Fibroblast of lung (primary cell): ENCODE measurements at regions not wholly inside any gene's neighbourhood (a gene's known extent, or its start where the extent isn't known, plus 50 kb on each side); places are given as distances from the start of the nearest gene placed in this dataset.

Experiments used
- EZH2 ChIP-seq: IDR thresholded peaks from 2 replicates; pipeline ENCODE4 v1.5.1; 2012; ENCODE audit warnings: low read length, control low read depth, mild to moderate bottlenecking; ENCODE audit errors: missing control alignments
- TF ChIP-seq, protein P1 (sequence below), 2 donors: IDR thresholded peaks in 1 of 2; conservative IDR thresholded peaks in 1 of 2; 1 replicate in 1 of 2; 2 replicates in 1 of 2; pipeline ENCODE4 v1.5.1; 2011 to 2012; ENCODE audit warnings: low read length in 2 of 2, control low read depth in 1 of 2, inconsistent platforms in 1 of 2, low read depth in 1 of 2, mild to moderate bottlenecking in 1 of 2

DNA sequence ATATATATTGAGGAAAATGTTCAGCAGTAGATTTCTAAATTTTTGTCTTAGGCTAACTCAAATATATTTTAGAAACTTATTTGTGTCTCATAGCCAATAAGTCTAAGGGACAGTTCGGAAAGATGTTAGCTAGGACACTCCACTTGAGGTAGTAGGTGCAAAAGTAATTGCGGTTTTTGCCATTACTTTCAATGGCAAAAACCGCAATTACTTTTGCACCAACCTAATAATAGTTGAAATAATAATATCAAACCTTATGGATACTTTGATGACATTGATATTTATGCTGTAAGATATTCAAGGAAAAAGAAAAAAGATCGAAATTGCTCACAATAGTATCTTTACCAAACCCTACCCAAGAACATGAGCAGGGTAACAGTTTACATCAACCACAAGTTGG is 555.5 kb upstream of the ST8SIA4 start:
- TF ChIP-seq, protein P1, sequence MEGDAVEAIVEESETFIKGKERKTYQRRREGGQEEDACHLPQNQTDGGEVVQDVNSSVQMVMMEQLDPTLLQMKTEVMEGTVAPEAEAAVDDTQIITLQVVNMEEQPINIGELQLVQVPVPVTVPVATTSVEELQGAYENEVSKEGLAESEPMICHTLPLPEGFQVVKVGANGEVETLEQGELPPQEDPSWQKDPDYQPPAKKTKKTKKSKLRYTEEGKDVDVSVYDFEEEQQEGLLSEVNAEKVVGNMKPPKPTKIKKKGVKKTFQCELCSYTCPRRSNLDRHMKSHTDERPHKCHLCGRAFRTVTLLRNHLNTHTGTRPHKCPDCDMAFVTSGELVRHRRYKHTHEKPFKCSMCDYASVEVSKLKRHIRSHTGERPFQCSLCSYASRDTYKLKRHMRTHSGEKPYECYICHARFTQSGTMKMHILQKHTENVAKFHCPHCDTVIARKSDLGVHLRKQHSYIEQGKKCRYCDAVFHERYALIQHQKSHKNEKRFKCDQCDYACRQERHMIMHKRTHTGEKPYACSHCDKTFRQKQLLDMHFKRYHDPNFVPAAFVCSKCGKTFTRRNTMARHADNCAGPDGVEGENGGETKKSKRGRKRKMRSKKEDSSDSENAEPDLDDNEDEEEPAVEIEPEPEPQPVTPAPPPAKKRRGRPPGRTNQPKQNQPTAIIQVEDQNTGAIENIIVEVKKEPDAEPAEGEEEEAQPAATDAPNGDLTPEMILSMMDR (conservative IDR thresholded peaks at IDR 0.05 in 1 of 2, IDR thresholded peaks at IDR 0.05 in 1 of 2; ENCODE audit: low read depth in 1 of 2, low read length in 2 of 2) = no peak
- no peak for TF ChIP-seq EZH2
